Suprapubic skin (tissue), 4 donors: ENCODE measurements at regions not wholly inside any gene's neighbourhood (a gene's known extent, or its start where the extent isn't known, plus 50 kb on each side); places are given as distances from the start of the nearest gene placed in this dataset.

Experiments used
- DNase-seq, 2 donors: peaks; one replicate each; pipeline ENCODE4 v3.0.0-alpha.2; 2019; ENCODE audit warnings: low spot score in 2 of 2
- H3K27ac ChIP-seq: fragments of 200-600 bp; sonication (generic); one replicate; pipeline ENCODE4 v1.5.1; 2019
- H3K27me3 ChIP-seq: fragments of 200-600 bp; sonication (generic); one replicate; pipeline ENCODE4 v1.5.1; 2019
- H3K36me3 ChIP-seq: fragments of 200-600 bp; sonication (generic); one replicate; pipeline ENCODE4 v1.5.1; 2019
- H3K4me1 ChIP-seq: fragments of 200-600 bp; sonication (generic); one replicate; pipeline ENCODE4 v1.5.1; 2019
- H3K4me3 ChIP-seq: fragments of 200-600 bp; sonication (generic); one replicate; pipeline ENCODE4 v1.5.1; 2019; ENCODE audit warnings: mild to moderate bottlenecking
- H3K9me3 ChIP-seq: fragments of 200-600 bp; sonication (generic); one replicate; pipeline ENCODE4 v1.5.1; 2019
- CTCF ChIP-seq, 2 donors: fragments of 200-600 bp in 1 of 2; fragments of 450-650 bp in 1 of 2; sonication (generic) in 1 of 2; IDR thresholded peaks; one replicate each; pipeline ENCODE4 v1.5.1; 2016 to 2019; ENCODE audit warnings: antibody characterized with exemption in 2 of 2, mild to moderate bottlenecking in 1 of 2, moderate library complexity in 1 of 2
- EP300 ChIP-seq: sonication (generic); formaldehyde crosslinking; IDR thresholded peaks from one replicate; pipeline ENCODE4 v1.6.1; 2017; ENCODE audit warnings: antibody characterized with exemption
- POLR2A ChIP-seq, 2 donors: fragments of 450-650 bp; IDR thresholded peaks; one replicate each; pipeline ENCODE4 v1.6.1; 2017; ENCODE audit warnings: antibody characterized with exemption in 2 of 2, mild to moderate bottlenecking in 2 of 2, moderate library complexity in 2 of 2
- POLR2AphosphoS5 ChIP-seq, 3 donors: sonication (generic); formaldehyde crosslinking; IDR thresholded peaks; one replicate each; pipeline ENCODE4 v1.6.1; 2017; ENCODE audit warnings: antibody characterized with exemption in 3 of 3
- WGBS: methylation state at CpG from one replicate; pipeline ENCODE4 v1.1.5; 2018; 5-methylcytosine and 5-hydroxymethylcytosine counted together

GRCh38 chr9:81292056-81292805 is 397.1 kb downstream of the TLE1 start:
- no peak overlapping the region for H3K4me3 ChIP-seq
- TF ChIP-seq POLR2AphosphoS5 (IDR thresholded peaks at IDR 0.05) (no peak), EP300 (no peak), CTCF (IDR thresholded peaks at IDR 0.05) (no peak), POLR2A (IDR thresholded peaks at IDR 0.05) (no peak)
- no peaks in the 10 kb centered on the region for H3K4me1 ChIP-seq
- H3K27me3 ChIP-seq, result no peaks in the 10 kb centered on the region
- H3K9me3 ChIP-seq, result no peaks in the 10 kb centered on the region
- no peak for DNase-seq
- WGBS, result 85% methylated on average over 5 of the region's 7 CpGs
- no peaks in the 10 kb centered on the region for H3K36me3 ChIP-seq
- no peak overlapping the region for H3K27ac ChIP-seq

- H3K27ac ChIP-seq, result no peak overlapping the region
Measured at GRCh38 chr9:81289622-81290021, 399.7 kb downstream of the TLE1 start.

GRCh38 chr9:81268048-81268447 is 421.3 kb downstream of the TLE1 start:
- no peaks in the 10 kb centered on the region for H3K27me3 ChIP-seq
- no peaks in the 10 kb centered on the region for H3K36me3 ChIP-seq
- TF ChIP-seq POLR2AphosphoS5 (IDR thresholded peaks at IDR 0.05), result no peak
- TF ChIP-seq POLR2A (IDR thresholded peaks at IDR 0.05), result no peak
- TF ChIP-seq CTCF (IDR thresholded peaks at IDR 0.05), result no peak
- no peak for TF ChIP-seq EP300
- no peak for DNase-seq
- WGBS, result 59% methylated on average over 1 of the region's 1 CpG
- no peak overlapping the region for H3K4me3 ChIP-seq
- no peaks in the 10 kb centered on the region for H3K9me3 ChIP-seq
- H3K4me1 ChIP-seq, result no peaks in the 10 kb centered on the region
- H3K27ac ChIP-seq, result no peak overlapping the region

More at GRCh38 chr9:81289622-81290021, 399.7 kb downstream of the TLE1 start:
- no peak overlapping the region for H3K4me3 ChIP-seq
- TF ChIP-seq EP300 (no peak), CTCF (IDR thresholded peaks at IDR 0.05) (no peak), POLR2AphosphoS5 (IDR thresholded peaks at IDR 0.05) (no peak), POLR2A (IDR thresholded peaks at IDR 0.05) (no peak)
- no peak for DNase-seq
- WGBS, result 86% methylated on average over 1 of the region's 1 CpG
- no peaks in the 10 kb centered on the region for H3K27me3 ChIP-seq
- H3K36me3 ChIP-seq, result no peaks in the 10 kb centered on the region
- H3K9me3 ChIP-seq, result no peaks in the 10 kb centered on the region
- no peaks in the 10 kb centered on the region for H3K4me1 ChIP-seq

- H3K9me3 ChIP-seq, result no peaks in the 10 kb centered on the region
- H3K4me1 ChIP-seq, result no peaks in the 10 kb centered on the region
- H3K36me3 ChIP-seq, result no peaks in the 10 kb centered on the region
- H3K27me3 ChIP-seq, result no peaks in the 10 kb centered on the region
- H3K4me3 ChIP-seq, result no peak overlapping the region
- no peak for DNase-seq
- TF ChIP-seq POLR2A (IDR thresholded peaks at IDR 0.05), result no peak
- no peak for TF ChIP-seq EP300
- TF ChIP-seq CTCF (IDR thresholded peaks at IDR 0.05), result no peak
- no peak for TF ChIP-seq POLR2AphosphoS5 (IDR thresholded peaks at IDR 0.05)
- no peak overlapping the region for H3K27ac ChIP-seq
Measured at GRCh38 chr9:81266674-81267073, 422.7 kb downstream of the TLE1 start.

- Histone ChIP-seq H3K27ac (no peak overlapping the region), H3K4me3 (no peak overlapping the region), H3K36me3 (no peaks in the 10 kb centered on the region), H3K9me3 (no peaks in the 10 kb centered on the region), H3K27me3 (no peaks in the 10 kb centered on the region), H3K4me1 (no peaks in the 10 kb centered on the region)
- no peak for DNase-seq
- TF ChIP-seq EP300 (no peak), POLR2A (IDR thresholded peaks at IDR 0.05) (no peak), CTCF (IDR thresholded peaks at IDR 0.05) (no peak), POLR2AphosphoS5 (IDR thresholded peaks at IDR 0.05) (no peak)
- 80% methylated on average over 2 of the region's 2 CpGs for WGBS
Measured at GRCh38 chr9:81266086-81266485, 423.3 kb downstream of the TLE1 start.
